ENCODE measurements at regions not wholly inside any gene's neighbourhood (a gene's known extent, or its start where the extent isn't known, plus 50 kb on each side); places are given as distances from the start of the nearest gene placed in this dataset.

DNA sequence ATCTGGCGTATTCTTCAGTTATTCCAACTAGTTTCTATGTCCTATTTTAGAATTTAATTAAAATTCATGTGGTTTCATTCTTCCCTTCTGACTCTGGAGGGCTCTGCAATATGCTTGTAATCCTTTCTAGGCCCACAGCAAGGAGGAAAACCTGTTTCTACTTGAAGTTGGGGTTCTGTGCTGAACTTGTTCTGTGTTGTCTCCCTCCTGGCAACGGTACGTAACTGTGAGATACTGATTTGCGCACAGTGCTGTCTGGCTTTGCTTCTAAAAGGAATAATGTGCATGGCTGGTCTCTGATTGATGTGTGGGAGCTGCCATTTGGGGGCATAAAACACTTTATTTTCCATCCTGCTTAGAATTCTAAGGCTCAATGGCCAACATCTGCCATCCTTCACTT is 81.7 kb downstream of the NABP1 start:
- no peak for FAIRE-seq
- no peak for ATAC-seq
- CTCF ChIA-PET, result interaction anchor here (0.6 to 1.8 kb wide), 7 partner anchors 10 to 459 kb away, joined by 3 to 9 read pairs (median 3); no protein-coding TSS in a partner anchor
- Histone ChIP-seq H3K27ac (no peak overlapping the region), H3K9me3 (no peaks in the 10 kb centered on the region), H3K4me3 (no peak overlapping the region), H3K4me1 (peaks cover 5% of the 10 kb centered on the region; the same call in 1 of the 3 replicates), H3K4me2 (no peak overlapping the region)
- no peak for DNase-seq (ENCODE audit: low read depth in 1 of 2, low spot score in 1 of 2)
- TF ChIP-seq FOSB (CRISPR knock-in tag; IDR thresholded peaks at IDR 0.05) (no peak), HEYL (CRISPR knock-in tag; IDR thresholded peaks at IDR 0.05) (no peak), EP300 (IDR thresholded peaks at IDR 0.05) (no peak), EHMT2 (IDR thresholded peaks at IDR 0.05; ENCODE audit: low read depth) (no peak), HDAC2 (IDR thresholded peaks at IDR 0.05) (no peak), CHD4 (IDR thresholded peaks at IDR 0.05; ENCODE audit: borderline replicate concordance) (no peak), RAD21 (conservative IDR thresholded peaks at IDR 0.05 in 1 of 2, IDR thresholded peaks at IDR 0.05 in 1 of 2) (no peak), RNF2 (IDR thresholded peaks at IDR 0.05; ENCODE audit: borderline replicate concordance, low read depth) (no peak), CBX2 (IDR thresholded peaks at IDR 0.05; ENCODE audit: borderline replicate concordance, low read depth) (no peak), PHF8 (IDR thresholded peaks at IDR 0.05; ENCODE audit: borderline replicate concordance, low read depth) (no peak), SREBF2 (IDR thresholded peaks at IDR 0.05) (no peak), ESRRA (IDR thresholded peaks at IDR 0.05; ENCODE audit: borderline replicate concordance, low read length) (no peak)
- TF ChIP-seq, protein P1, sequence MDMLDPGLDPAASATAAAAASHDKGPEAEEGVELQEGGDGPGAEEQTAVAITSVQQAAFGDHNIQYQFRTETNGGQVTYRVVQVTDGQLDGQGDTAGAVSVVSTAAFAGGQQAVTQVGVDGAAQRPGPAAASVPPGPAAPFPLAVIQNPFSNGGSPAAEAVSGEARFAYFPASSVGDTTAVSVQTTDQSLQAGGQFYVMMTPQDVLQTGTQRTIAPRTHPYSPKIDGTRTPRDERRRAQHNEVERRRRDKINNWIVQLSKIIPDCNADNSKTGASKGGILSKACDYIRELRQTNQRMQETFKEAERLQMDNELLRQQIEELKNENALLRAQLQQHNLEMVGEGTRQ (IDR thresholded peaks at IDR 0.05), result no peak
- POLR2A ChIA-PET, result no interaction called here
- 98% methylated on average over 4 of the region's 4 CpGs for WGBS (ENCODE audit: missing lambda C conversion rate)

DNA sequence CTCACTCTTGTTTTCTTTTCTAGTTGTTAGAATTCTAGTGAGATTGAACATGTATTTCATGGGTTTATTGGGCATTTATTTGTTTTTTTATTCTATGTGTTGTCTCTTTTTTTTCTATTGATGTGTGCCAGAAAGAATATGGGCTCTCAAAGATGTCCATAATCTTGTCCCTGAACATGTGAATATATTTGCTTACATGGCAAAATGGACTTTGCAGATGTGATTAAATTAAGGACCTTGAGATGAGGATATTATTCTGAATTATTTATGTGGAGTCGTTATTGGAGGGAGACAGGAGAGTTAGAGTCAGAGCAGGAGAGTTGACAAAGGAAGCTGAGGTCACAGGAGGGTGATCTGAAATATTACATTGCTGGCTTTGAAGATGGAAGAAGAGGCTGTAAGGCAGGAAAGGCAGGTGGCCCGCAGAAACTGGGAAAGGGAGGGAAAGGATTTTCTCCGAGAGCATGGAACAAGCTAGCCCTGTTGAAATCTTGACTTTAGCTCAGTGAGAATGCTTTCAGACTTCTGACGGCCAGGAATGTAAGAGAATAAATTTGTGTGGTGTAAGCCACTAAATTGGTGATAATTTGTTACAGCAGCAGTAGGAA is 82.8 kb downstream of the NABP1 start:
- WGBS (ENCODE audit: missing lambda C conversion rate), result 67% methylated on average over 4 of the region's 4 CpGs
- H3K4me3 ChIP-seq, result no peak overlapping the region
- FAIRE-seq, result no peak
- ChIA-PET POLR2A (no interaction called here), CTCF (interaction anchor here (1.2 to 1.3 kb wide), 2 partner anchors 51 to 194 kb away, joined by 3 read pairs; no protein-coding TSS in a partner anchor)
- no peak for DNase-seq (ENCODE audit: low read depth in 1 of 2, low spot score in 1 of 2)
- H3K9me3 ChIP-seq, result no peaks in the 10 kb centered on the region
- TF ChIP-seq MAFK (IDR thresholded peaks at IDR 0.05; ENCODE audit: partially characterized antibody), result peak; percentile 87
- no peak for TF ChIP-seq ZSCAN20 (CRISPR knock-in tag; IDR thresholded peaks at IDR 0.05)
- no peak for TF ChIP-seq POLR2A (IDR thresholded peaks at IDR 0.05; ENCODE audit: low read length)
- no peak for TF ChIP-seq TFCP2L1 (CRISPR knock-in tag; IDR thresholded peaks at IDR 0.05)
- TF ChIP-seq, protein P1 (IDR thresholded peaks at IDR 0.05), result no peak
- TF ChIP-seq FOSL2 (IDR thresholded peaks at IDR 0.05), result no peak
- TF ChIP-seq FOSL2 (CRISPR knock-in tag; IDR thresholded peaks at IDR 0.05), result no peak
- TF ChIP-seq CBX2 (IDR thresholded peaks at IDR 0.05; ENCODE audit: borderline replicate concordance, low read depth), result no peak
- TF ChIP-seq FOSB (CRISPR knock-in tag; IDR thresholded peaks at IDR 0.05), result no peak
- H3K4me1 ChIP-seq, result peaks cover 5% of the 10 kb centered on the region; the same call in 1 of the 3 replicates
- ATAC-seq, result no peak
- no peak overlapping the region for H3K27ac ChIP-seq
- no peak overlapping the region for H3K4me2 ChIP-seq

DNA sequence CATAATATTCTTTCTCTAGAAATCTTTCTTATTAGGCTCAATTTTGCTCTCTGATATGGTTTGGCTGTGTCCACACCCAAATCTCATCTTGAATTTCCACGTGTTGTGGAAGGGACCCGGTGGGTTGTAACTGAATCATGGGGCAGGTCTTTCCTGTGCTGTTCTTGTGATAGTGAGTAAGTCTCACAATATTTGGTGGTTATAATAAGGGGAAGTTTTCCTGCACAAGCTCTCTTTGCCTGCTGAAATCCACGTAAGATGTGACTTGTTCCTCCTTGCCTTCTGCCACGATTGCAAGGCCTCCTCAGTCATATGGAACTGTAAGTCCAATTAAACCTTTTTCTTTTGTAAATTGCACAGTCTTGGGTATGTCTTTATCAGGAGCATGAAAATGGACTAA is 73.8 kb downstream of the CAVIN2 start:
- no peak overlapping the region for H3K27ac ChIP-seq
- POLR2A ChIA-PET, result no interaction called here
- ATAC-seq (no peak), FAIRE-seq (no peak), DNase-seq (ENCODE audit: low read depth in 1 of 2, low spot score in 1 of 2) (no peak)
- H3K9me3 ChIP-seq, result no peaks in the 10 kb centered on the region
- H3K4me1 ChIP-seq, result no peaks in the 10 kb centered on the region
- H3K4me3 ChIP-seq, result no peak overlapping the region
- no peak overlapping the region for H3K4me2 ChIP-seq
- CTCF ChIA-PET, result no interaction called here
- WGBS (ENCODE audit: missing lambda C conversion rate), result 36% methylated on average over 4 of the region's 4 CpGs
- TF ChIP-seq EP300 (IDR thresholded peaks at IDR 0.05) (no peak), EHF (CRISPR knock-in tag; IDR thresholded peaks at IDR 0.05) (no peak), MYC (IDR thresholded peaks at IDR 0.05; ENCODE audit: borderline replicate concordance, low read length) (no peak), TFCP2L1 (CRISPR knock-in tag; IDR thresholded peaks at IDR 0.05) (no peak), SREBF2 (IDR thresholded peaks at IDR 0.05) (no peak), FOSB (CRISPR knock-in tag; IDR thresholded peaks at IDR 0.05) (no peak), RARB (CRISPR knock-in tag; IDR thresholded peaks at IDR 0.05) (no peak), HOXB13 (CRISPR knock-in tag; IDR thresholded peaks at IDR 0.05; ENCODE audit: low read depth) (no peak), ZSCAN20 (CRISPR knock-in tag; IDR thresholded peaks at IDR 0.05) (no peak), KDM1A (IDR thresholded peaks at IDR 0.05; ENCODE audit: low read depth) (no peak), HDAC2 (IDR thresholded peaks at IDR 0.05) (no peak)
- TF ChIP-seq, protein P2, sequence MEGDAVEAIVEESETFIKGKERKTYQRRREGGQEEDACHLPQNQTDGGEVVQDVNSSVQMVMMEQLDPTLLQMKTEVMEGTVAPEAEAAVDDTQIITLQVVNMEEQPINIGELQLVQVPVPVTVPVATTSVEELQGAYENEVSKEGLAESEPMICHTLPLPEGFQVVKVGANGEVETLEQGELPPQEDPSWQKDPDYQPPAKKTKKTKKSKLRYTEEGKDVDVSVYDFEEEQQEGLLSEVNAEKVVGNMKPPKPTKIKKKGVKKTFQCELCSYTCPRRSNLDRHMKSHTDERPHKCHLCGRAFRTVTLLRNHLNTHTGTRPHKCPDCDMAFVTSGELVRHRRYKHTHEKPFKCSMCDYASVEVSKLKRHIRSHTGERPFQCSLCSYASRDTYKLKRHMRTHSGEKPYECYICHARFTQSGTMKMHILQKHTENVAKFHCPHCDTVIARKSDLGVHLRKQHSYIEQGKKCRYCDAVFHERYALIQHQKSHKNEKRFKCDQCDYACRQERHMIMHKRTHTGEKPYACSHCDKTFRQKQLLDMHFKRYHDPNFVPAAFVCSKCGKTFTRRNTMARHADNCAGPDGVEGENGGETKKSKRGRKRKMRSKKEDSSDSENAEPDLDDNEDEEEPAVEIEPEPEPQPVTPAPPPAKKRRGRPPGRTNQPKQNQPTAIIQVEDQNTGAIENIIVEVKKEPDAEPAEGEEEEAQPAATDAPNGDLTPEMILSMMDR (IDR thresholded peaks at IDR 0.05), result no peak
- TF ChIP-seq, protein P3, sequence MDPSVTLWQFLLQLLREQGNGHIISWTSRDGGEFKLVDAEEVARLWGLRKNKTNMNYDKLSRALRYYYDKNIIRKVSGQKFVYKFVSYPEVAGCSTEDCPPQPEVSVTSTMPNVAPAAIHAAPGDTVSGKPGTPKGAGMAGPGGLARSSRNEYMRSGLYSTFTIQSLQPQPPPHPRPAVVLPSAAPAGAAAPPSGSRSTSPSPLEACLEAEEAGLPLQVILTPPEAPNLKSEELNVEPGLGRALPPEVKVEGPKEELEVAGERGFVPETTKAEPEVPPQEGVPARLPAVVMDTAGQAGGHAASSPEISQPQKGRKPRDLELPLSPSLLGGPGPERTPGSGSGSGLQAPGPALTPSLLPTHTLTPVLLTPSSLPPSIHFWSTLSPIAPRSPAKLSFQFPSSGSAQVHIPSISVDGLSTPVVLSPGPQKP (IDR thresholded peaks at IDR 0.05; ENCODE audit: low read depth, low read length), result no peak
- TF ChIP-seq, protein P4, sequence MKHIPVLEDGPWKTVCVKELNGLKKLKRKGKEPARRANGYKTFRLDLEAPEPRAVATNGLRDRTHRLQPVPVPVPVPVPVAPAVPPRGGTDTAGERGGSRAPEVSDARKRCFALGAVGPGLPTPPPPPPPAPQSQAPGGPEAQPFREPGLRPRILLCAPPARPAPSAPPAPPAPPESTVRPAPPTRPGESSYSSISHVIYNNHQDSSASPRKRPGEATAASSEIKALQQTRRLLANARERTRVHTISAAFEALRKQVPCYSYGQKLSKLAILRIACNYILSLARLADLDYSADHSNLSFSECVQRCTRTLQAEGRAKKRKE (CRISPR knock-in tag; IDR thresholded peaks at IDR 0.05; ENCODE audit: low read depth), result no peak
- TF ChIP-seq, protein P5, sequence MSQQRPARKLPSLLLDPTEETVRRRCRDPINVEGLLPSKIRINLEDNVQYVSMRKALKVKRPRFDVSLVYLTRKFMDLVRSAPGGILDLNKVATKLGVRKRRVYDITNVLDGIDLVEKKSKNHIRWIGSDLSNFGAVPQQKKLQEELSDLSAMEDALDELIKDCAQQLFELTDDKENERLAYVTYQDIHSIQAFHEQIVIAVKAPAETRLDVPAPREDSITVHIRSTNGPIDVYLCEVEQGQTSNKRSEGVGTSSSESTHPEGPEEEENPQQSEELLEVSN (IDR thresholded peaks at IDR 0.05; ENCODE audit: borderline replicate concordance, low read depth), result no peak
